GM19239 (cell line): ENCODE measurements at regions not wholly inside any gene's neighbourhood (a gene's known extent, or its start where the extent isn't known, plus 50 kb on each side); places are given as distances from the start of the nearest gene placed in this dataset.
"Not testable (repeated sequence)": the region's sequence is repeated elsewhere in the genome, so short reads cannot be mapped to it uniquely, and the experiment has no call there.

Experiments
- DNase-seq: peaks from one replicate; pipeline ENCODE4 v3.0.0; 2011; ENCODE audit warnings: low spot score; ENCODE audit not compliant: insufficient read length
- FAIRE-seq: peaks from 2 replicates; lab custom pipeline; 2011; peaks lifted over from hg19 to GRCh38; lab: Jason Lieb, UNC

- FAIRE-seq (no peak), DNase-seq (no peak)
Measured at GRCh38 chr9:19662213-19662612, 126.6 kb downstream of the SLC24A2 start.

- DNase-seq (no peak), FAIRE-seq (no peak)
Measured at GRCh38 chr9:19660019-19660418, 128.8 kb downstream of the SLC24A2 start.

GRCh38 chr9:19656704-19657103 is 132.1 kb downstream of the SLC24A2 start:
- DNase-seq (no peak), FAIRE-seq (no peak)

GRCh38 chr9:19651681-19652080 is 137.2 kb downstream of the SLC24A2 start:
- FAIRE-seq = no peak
- DNase-seq = no peak

- no peak for FAIRE-seq
Measured at GRCh38 chr9:19650312-19650711, 138.5 kb downstream of the SLC24A2 start.

GRCh38 chr9:19649336-19650041 is 139.3 kb downstream of the SLC24A2 start:
- DNase-seq (no peak), FAIRE-seq (no peak)

More at GRCh38 chr9:19650312-19650711, 138.5 kb downstream of the SLC24A2 start:
- no peak for DNase-seq

- FAIRE-seq (no peak), DNase-seq (no peak)
Measured at GRCh38 chr9:19648672-19649071, 140.2 kb downstream of the SLC24A2 start.

- DNase-seq = no peak
- no peak for FAIRE-seq
Measured at GRCh38 chr9:19643875-19644274, 145.0 kb downstream of the SLC24A2 start.

- FAIRE-seq (no peak), DNase-seq (no peak)
Measured at GRCh38 chr9:19642256-19642655, 146.6 kb downstream of the SLC24A2 start.

GRCh38 chr9:19641046-19641445 is 147.8 kb downstream of the SLC24A2 start:
- no peak for FAIRE-seq
- DNase-seq = no peak

GRCh38 chr9:19640014-19640413 is 148.8 kb downstream of the SLC24A2 start:
- DNase-seq = no peak
- FAIRE-seq = no peak

GRCh38 chr9:19637084-19637483 is 151.8 kb downstream of the SLC24A2 start:
- FAIRE-seq = no peak
- DNase-seq = no peak

GRCh38 chr9:19634881-19635280 is 154.0 kb downstream of the SLC24A2 start:
- DNase-seq (no peak), FAIRE-seq (no peak)

- FAIRE-seq (no peak), DNase-seq (no peak)
Measured at GRCh38 chr9:19631181-19631580, 157.7 kb downstream of the SLC24A2 start.

- DNase-seq (no peak), FAIRE-seq (no peak)
Measured at GRCh38 chr9:19630760-19631159, 158.1 kb downstream of the SLC24A2 start.

GRCh38 chr9:19629488-19629887 is 159.3 kb downstream of the SLC24A2 start:
- FAIRE-seq = no peak
- no peak for DNase-seq

- DNase-seq, FAIRE-seq: not testable (repeated sequence)
Measured at GRCh38 chr9:19625426-19625825, 163.4 kb downstream of the SLC24A2 start.

- DNase-seq (no peak), FAIRE-seq (no peak)
Measured at GRCh38 chr9:19624519-19624918, 164.3 kb downstream of the SLC24A2 start.

- FAIRE-seq = no peak
- no peak for DNase-seq
Measured at GRCh38 chr9:19623941-19624340, 164.9 kb downstream of the SLC24A2 start.

- FAIRE-seq (no peak), DNase-seq (no peak)
Measured at GRCh38 chr9:19620326-19620725, 168.5 kb downstream of the SLC24A2 start.

GRCh38 chr9:19619221-19619620 is 169.6 kb downstream of the SLC24A2 start:
- FAIRE-seq (no peak), DNase-seq (no peak)

- no peak for FAIRE-seq
- DNase-seq = no peak
Measured at GRCh38 chr9:19618816-19619215, 170.0 kb downstream of the SLC24A2 start.
